Ammon's horn (tissue), 1 donor: ENCODE measurements at regions not wholly inside any gene's neighbourhood (a gene's known extent, or its start where the extent isn't known, plus 50 kb on each side); places are given as distances from the start of the nearest gene placed in this dataset.

ENCODE experiments used
- DNase-seq: peaks from one replicate; pipeline ENCODE4 v3.0.0-alpha.2; 2016; ENCODE audit warnings: low spot score

- no peak for DNase-seq
Measured at GRCh38 chr5:143585970-143586369, 182.5 kb upstream of the NR3C1 start.

GRCh38 chr5:143583409-143583808 is 179.9 kb upstream of the NR3C1 start:
- DNase-seq: no peak

DNA sequence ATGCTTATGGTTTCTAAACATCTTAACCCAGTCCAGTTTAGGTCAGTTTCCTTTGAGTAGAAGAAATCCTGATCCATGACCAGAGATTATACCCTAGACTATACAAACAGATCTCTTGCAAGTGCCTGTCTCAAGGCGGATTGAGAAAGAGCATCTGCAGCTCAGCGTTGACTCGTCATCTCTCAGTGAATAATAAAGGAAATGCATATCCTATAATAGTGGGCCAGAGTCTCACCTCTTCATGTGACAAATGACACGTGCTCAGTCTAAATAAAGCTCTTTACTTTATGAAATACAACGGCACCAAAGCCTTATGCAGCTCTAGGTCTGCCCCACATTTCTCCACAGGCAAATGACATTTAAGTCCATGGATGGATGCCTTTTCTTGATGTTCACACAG is 179.4 kb upstream of the NR3C1 start:
- DNase-seq: no peak

GRCh38 chr5:143582176-143582575 is 178.7 kb upstream of the NR3C1 start:
- DNase-seq: no peak

DNA sequence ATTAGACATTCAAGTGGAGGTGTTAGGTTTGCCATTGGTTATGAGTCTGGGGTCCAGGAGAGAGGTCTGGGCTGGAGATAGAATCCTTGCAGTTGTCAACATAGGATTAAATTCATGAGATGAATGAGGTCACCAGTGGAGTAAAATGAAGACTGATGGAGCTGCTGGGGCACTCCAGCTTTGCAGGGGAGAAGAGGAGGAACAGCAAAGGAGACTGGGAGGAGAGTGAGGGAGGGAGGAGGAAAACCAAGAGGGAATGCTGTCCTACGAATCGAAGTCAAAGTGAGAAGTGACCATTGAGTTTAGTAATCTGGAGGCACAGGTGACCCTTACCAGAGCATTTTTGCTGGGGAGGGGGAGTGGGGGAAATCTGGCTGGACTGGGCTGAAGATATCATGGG is 178.2 kb upstream of the NR3C1 start:
- no peak for DNase-seq

GRCh38 chr5:143581147-143581546 is 177.7 kb upstream of the NR3C1 start:
- DNase-seq: no peak

DNA sequence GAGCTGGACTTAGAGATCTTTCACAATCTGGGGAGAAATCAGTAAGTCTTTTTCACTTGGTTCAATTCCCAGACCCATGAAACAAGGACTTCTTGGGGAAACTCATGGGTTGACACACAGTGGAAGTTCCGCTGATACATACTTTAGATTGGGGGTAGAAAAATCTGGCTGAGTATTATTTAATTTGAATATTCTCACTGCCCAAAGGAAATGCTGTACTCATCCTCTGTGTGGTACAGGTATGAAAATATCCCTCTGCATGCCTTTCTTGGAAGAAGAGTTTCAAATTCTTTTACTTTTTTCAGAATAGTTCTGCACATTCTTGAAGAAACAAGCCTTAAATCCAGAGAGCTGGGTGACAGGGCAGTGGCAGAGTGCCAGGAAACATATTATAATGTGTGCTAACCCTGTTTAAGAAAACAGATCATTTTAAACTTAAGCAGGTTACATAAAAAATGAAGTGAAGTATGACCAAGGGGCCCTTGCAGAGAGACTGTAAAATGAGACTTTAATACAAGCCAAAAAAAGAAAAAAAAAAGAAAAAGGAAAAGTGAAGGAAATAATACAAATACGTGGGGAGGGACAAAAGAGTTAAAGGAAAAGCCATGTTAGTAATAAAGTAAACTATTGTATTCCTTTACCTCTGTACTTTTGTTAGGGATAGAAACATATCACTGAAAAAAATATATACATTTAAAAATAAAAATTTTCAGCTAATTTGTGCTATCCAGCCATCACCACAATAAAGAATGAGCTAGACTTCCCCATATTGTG is 173.4 kb upstream of the NR3C1 start:
- DNase-seq: no peak

DNA sequence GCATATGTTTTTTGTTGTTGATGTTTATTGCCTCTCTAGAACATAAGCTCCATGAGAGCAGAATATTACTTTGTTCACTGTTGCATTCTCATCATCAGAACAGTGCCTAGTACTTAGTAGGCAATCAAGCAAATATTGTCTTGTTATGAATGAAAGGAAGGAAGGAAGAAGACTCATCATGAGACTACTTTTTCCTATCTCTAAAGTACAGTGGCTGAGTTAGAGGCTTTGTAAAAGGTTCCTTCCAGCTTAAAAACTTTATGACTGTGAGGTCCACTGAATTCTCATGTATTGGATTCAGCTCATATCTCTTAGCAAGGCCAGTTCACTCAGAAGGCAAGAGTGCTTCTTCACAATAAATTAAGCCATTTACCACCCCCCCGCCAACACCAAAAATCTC is 171.8 kb upstream of the NR3C1 start:
- DNase-seq: no peak

GRCh38 chr5:143574236-143574635 is 170.8 kb upstream of the NR3C1 start:
- DNase-seq: no peak

GRCh38 chr5:143573568-143574170 is 170.2 kb upstream of the NR3C1 start:
- DNase-seq: peak; percentile 47

GRCh38 chr5:143572671-143573070 is 169.2 kb upstream of the NR3C1 start:
- no peak for DNase-seq

GRCh38 chr5:143571642-143572624 is 168.4 kb upstream of the NR3C1 start:
- DNase-seq: peak; percentile 7

- no peak for DNase-seq
Measured at GRCh38 chr5:143570989-143571388, 167.5 kb upstream of the NR3C1 start.

DNA sequence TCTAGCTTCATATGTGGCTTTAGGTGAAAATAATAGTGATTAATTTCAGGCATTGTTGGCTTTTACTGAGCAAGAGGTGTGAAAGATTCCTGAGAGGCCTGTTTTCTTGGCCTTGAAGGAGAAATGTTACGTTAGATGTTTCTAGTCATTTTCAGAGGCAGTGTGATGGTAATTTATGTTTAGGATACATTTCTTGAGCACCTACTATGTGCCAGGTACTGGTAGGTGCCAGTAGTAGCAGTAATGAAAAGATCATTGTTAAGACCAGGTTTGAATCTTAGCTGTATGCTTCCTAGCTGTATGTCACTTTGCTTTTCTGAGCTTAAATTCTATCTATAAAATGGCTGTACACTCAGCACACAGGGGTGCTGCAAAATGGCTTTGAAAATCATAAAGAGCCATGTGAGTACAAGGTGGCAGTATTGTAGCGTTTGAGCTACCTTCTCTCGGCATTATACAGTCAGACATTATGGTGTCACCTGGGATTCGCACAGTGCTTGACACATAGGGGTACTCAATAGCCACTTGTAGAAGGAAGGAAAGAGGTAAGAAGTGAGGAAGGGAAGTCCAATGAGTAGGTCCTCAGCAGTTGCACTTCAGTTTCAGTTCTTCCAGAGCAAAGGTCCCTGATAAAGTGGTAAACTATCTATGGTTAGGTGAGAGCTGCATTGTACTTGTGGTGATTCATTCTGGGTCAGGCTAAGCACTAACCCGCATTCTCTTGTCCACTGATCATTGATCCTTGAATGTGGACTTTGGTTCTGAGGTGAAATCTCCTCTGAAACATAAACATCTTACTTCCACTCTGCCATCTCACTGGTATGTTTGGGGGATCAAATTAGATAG is 166.5 kb upstream of the NR3C1 start:
- no peak for DNase-seq

DNA sequence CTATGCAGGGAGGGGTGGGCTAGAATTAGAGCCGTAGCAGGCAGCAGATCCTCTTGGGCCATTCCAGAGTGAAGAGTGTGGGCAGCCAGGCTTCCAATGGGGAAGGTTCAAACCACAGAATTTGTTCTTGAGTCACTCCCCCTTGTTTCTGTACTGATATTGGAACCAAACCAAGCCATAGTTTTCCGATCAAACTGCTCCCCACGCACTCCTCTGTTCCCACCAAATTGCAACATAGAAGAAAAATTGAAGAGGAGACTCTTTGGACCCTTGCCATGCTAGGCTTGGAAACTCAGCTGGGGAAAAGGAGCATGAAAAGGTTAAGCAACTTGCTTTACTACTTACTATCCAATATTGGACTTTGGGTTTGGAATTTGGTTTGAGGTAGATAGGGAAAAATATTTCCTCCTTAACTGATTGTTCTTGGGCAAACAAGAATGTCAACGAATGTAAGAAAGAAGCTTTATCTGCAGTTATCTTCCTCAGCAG is 165.8 kb upstream of the NR3C1 start:
- DNase-seq: no peak

DNA sequence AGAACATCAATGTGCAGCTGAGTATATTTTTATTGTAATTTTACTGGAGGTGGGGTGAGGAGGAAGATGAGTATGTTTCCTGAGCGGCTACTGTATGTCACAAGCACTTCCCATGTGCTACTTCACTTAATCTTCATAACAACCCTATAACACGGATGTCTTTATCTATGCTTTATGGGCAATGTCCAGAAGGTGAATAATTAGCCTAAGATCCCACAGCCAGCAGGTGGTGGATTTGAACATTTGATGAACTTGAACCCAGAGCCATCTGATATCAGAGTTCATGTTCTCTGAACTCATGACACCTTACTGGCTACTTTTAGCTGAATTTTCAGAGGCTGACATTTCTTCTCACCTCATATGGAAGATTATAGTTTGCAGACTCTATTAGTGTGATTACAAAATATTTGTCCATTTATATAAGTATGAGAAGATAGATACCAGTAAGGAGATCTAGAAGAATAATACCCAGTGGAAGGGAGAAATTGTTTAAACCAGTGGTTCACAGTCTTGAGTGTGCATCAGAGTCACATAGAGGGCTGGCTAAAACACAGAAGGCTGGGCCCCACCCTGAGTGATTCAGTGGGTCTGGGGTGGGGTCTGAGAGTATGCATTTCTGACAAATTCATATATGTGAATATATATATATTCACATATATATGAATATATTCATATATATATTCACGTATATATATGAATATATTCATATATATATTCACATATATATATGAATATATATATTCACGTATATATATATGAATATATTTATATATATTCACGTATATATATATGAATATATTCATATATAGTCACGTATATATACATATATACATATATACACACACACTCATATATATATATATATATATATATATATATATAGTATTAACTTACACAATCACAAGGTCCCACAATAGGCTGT is 164.4 kb upstream of the NR3C1 start:
- no peak for DNase-seq

GRCh38 chr5:143566139-143566538 is 162.7 kb upstream of the NR3C1 start:
- no peak for DNase-seq

GRCh38 chr5:143564417-143564816 is 160.9 kb upstream of the NR3C1 start:
- no peak for DNase-seq

GRCh38 chr5:143562935-143563334 is 159.4 kb upstream of the NR3C1 start:
- no peak for DNase-seq

DNA sequence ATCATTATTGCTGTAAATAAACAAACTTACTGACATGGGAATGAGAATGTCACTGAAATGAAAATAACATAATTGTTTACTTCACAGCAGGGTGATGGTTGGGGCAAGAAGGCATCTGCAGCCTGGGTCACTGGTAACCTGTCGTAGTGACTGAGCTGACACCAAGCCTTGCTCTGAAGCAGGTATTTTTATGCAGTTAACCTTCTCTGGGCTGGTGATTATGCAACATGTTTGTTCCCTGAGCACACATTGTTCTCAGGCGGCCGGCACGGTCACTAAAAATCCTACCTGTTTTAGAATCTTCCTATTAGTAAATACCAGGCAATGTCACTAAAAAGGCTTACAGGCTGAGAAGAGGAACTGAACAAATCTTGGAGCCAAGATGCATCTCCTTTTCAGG is 157.7 kb upstream of the NR3C1 start:
- DNase-seq: no peak
